ENCODE measurements at regions not wholly inside any gene's neighbourhood (a gene's known extent, or its start where the extent isn't known, plus 50 kb on each side); places are given as distances from the start of the nearest gene placed in this dataset.
"Not testable (repeated sequence)": the region's sequence is repeated elsewhere in the genome, so short reads cannot be mapped to it uniquely, and the experiment has no call there.

DNA sequence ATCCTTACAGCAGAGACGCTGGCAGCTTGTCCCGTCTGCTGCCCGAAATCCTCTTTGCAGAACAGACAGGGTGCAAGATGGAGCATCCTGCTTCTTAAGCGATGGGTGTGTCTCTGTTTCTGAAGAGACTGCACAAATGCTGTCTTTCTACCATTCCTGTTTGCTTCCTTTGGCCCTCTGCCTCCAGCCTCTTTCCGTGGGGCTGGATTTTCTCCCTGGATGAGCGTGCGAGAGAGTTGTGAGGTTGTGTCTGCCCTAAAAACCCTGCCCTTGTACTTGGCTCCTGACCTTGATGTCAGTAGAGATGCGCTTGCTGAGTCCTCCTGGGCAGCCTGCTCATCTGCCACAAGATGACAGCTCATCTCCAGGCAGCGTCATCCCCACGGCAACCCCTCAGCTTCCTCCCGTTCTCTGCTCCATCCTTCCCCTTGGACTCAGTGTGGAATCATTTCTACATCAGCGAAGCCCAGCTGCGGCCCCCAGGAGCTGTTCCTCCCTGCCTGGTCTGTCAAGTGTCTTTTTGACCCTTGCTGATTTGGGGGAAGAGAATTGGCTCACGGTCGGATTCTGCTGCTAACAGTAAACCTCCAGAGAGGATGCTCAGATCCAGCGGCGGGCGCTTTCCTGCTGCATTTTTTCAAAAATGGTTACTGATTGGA is 246.2 kb downstream of the ASMT start:
- TF ChIP-seq, protein P1, sequence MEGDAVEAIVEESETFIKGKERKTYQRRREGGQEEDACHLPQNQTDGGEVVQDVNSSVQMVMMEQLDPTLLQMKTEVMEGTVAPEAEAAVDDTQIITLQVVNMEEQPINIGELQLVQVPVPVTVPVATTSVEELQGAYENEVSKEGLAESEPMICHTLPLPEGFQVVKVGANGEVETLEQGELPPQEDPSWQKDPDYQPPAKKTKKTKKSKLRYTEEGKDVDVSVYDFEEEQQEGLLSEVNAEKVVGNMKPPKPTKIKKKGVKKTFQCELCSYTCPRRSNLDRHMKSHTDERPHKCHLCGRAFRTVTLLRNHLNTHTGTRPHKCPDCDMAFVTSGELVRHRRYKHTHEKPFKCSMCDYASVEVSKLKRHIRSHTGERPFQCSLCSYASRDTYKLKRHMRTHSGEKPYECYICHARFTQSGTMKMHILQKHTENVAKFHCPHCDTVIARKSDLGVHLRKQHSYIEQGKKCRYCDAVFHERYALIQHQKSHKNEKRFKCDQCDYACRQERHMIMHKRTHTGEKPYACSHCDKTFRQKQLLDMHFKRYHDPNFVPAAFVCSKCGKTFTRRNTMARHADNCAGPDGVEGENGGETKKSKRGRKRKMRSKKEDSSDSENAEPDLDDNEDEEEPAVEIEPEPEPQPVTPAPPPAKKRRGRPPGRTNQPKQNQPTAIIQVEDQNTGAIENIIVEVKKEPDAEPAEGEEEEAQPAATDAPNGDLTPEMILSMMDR (IDR thresholded peaks at IDR 0.05; ENCODE audit: low read depth, low read length): no peak
- in situ Hi-C loops (cut with HindIII; ENCODE audit: low sequenced_read_pairs): no loop called here
- H3K4me3 ChIP-seq (ENCODE audit: low read depth, low read length): no peak overlapping the region
- DNase-seq (ENCODE audit: low read depth, low spot score): no peak

DNA sequence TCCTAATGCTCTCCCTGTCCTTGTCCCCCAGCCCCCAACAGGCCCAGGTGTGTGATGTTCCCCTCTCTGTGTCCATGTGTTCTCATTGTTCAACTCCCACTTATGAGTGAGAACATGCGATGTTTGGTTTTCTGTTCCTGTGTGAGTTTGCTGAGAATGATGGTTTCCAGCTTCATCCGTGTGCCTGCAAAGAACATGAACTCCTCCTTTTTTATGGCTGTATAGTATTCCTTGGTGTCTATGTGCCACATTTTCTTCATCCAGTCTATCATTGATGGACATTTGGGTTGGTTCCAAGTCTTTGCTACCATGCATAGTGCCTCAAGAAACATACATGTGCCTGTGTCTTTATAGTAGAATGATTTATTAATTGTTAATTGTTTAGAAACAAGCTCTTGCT is 249.1 kb downstream of the ASMT start:
- in situ Hi-C loops (cut with HindIII; ENCODE audit: low sequenced_read_pairs); H3K4me3 ChIP-seq (ENCODE audit: low read depth, low read length); DNase-seq (ENCODE audit: low read depth, low spot score): not testable (repeated sequence)

DNA sequence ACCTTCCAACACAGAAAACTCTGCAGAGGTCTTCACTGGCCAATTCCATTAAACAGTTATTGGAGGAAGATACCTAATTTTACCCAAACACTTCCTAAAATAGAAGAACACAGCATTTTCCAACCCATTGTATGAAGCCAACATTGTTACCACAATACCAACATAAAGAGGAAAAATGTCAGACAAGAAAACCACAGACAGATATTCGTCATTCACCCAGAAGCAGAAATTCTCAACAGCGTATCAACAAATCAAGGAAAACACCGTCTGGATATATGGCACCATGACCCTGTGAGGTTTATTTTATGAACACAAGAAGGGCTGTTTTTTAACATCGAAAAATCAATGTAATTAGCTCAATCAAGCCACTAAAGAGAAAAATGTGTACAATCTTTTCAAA is 255.6 kb downstream of the ASMT start:
- in situ Hi-C loops (cut with HindIII; ENCODE audit: low sequenced_read_pairs): no loop called here
- H3K4me3 ChIP-seq (ENCODE audit: low read depth, low read length): no peak overlapping the region
- TF ChIP-seq, protein P1 (IDR thresholded peaks at IDR 0.05; ENCODE audit: low read depth, low read length): no peak
- no peak for DNase-seq (ENCODE audit: low read depth, low spot score)

DNA sequence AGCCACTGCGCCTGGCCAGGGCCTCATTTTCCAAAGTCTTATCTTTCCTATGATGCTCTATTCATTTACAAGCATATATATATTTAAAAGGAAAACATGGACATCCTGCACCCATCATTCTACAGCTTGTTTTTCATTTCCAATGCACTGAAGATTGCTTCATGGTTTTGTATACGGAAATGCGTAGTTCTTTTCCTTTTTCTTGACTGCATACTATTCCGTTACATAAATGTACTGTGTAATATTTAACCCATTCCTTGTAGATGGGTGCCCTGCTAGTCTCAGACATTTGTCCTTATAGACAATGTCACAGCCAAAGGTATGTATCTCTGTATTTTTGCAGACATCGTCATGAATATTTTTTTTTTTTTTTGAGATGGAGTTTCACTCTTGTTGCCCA is 257.0 kb downstream of the ASMT start:
- TF ChIP-seq, protein P1 (IDR thresholded peaks at IDR 0.05; ENCODE audit: low read depth, low read length): no peak
- DNase-seq (ENCODE audit: low read depth, low spot score): no peak
- H3K4me3 ChIP-seq (ENCODE audit: low read depth, low read length): no peak overlapping the region
- in situ Hi-C loops (cut with HindIII; ENCODE audit: low sequenced_read_pairs): no loop called here

DNA sequence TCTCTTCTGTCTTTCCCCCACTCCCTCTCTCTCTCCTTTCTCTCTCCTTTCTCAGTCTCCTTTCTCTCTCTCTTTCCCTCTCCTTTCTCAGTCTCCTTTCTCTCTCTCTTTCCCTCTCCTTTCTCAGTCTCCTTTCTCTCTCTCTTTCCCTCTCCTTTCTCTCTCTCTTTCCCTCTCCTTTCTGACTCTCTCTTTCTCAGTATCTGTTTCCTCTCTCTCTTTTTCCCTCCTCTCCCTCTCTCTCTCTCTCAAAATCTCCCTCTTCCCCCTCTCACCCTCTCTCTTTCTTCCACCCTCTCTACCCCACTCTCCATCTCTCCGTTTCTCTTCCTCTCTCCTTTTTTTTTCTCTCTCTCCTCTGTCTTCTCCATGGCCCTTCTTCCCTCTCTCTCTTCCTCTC is 258.8 kb downstream of the ASMT start:
- in situ Hi-C loops (cut with HindIII; ENCODE audit: low sequenced_read_pairs): no loop called here
- no peak for DNase-seq (ENCODE audit: low read depth, low spot score)
- TF ChIP-seq, protein P1 (IDR thresholded peaks at IDR 0.05; ENCODE audit: low read depth, low read length): no peak
- no peak overlapping the region for H3K4me3 ChIP-seq (ENCODE audit: low read depth, low read length)

DNA sequence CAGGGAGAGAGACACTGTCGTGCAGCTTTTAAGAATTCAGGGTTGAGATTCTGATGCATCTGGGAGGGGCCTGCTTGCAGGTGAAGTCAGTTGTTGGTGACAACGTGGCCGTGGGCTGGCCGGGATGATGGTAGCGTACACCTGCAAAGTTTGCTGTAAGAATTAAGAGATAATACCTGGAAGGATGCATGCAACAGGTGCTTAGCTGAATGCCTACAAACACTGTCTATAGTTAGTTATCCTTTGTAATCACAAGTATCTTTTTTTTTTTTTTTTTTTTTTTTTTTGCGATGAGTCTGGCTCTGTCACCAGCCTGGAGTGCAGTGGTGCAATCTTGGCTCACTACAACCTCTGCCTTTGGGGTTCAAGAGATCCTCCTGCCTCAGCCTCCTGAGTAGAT is 259.6 kb downstream of the ASMT start:
- no peak overlapping the region for H3K4me3 ChIP-seq (ENCODE audit: low read depth, low read length)
- TF ChIP-seq, protein P1 (IDR thresholded peaks at IDR 0.05; ENCODE audit: low read depth, low read length): no peak
- in situ Hi-C loops (cut with HindIII; ENCODE audit: low sequenced_read_pairs): no loop called here
- DNase-seq (ENCODE audit: low read depth, low spot score): no peak

DNA sequence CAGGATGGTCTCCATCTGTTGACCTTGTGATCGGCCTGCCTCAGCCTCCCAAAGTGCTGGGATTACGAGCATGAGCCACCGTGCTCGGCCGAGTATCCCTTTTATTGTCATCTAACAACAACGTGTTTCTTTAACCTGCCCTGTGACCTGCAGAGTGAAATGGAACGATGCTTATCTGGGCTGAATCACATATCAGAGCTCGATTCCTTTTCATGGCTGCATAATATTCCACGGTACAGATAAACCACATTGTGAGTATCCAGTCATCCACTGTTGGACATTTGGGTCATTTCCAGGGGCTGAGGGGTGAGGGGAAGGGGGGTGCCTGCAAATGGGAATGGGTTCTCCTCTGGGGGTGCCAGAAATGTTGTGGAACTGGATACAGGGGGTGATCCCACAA is 260.0 kb downstream of the ASMT start:
- DNase-seq (ENCODE audit: low read depth, low spot score): no peak
- H3K4me3 ChIP-seq (ENCODE audit: low read depth, low read length): no peak overlapping the region
- in situ Hi-C loops (cut with HindIII; ENCODE audit: low sequenced_read_pairs): no loop called here
- TF ChIP-seq, protein P1 (IDR thresholded peaks at IDR 0.05; ENCODE audit: low read depth, low read length): no peak
